Smooth muscle cell (in vitro differentiated cells): ENCODE measurements at regions not wholly inside any gene's neighbourhood (a gene's known extent, or its start where the extent isn't known, plus 50 kb on each side); places are given as distances from the start of the nearest gene placed in this dataset.

Experiments used
- DNase-seq: peaks from one replicate; lab custom pipeline; 2025; ENCODE audit not compliant: unreplicated experiment; lab: John Stamatoyannopoulos, UW
- H2AFZ ChIP-seq: fragments of 200-600 bp; sonication (generic); 2 replicates; pipeline ENCODE4 v1.6.0; 2016; ENCODE audit warnings: antibody characterized with exemption, low read depth, mild to moderate bottlenecking
- H3F3A ChIP-seq: fragments of 200-600 bp; sonication (generic); 2 replicates; pipeline ENCODE4 v1.6.0; 2017; ENCODE audit warnings: antibody characterized with exemption, low read depth
- H3K27ac ChIP-seq: fragments of 200-600 bp; sonication (generic); 2 replicates; pipeline ENCODE4 v1.5.1; 2016; ENCODE audit warnings: low read depth, mild to moderate bottlenecking
- H3K27me3 ChIP-seq: fragments of 200-600 bp; sonication (generic); 2 replicates; pipeline ENCODE4 v1.6.1; 2016; ENCODE audit warnings: low read depth, mild to moderate bottlenecking
- H3K36me3 ChIP-seq: fragments of 200-600 bp; sonication (generic); 2 replicates; pipeline ENCODE4 v1.5.1; 2016; ENCODE audit warnings: low read depth
- H3K4me1 ChIP-seq: fragments of 200-600 bp; sonication (generic); 2 replicates; pipeline ENCODE4 v1.5.1; 2016; ENCODE audit warnings: low read depth
- H3K4me2 ChIP-seq: fragments of 200-600 bp; sonication (generic); 2 replicates; pipeline ENCODE4 v1.6.0; 2016; ENCODE audit warnings: mild to moderate bottlenecking
- H3K4me3 ChIP-seq: fragments of 200-600 bp; sonication (generic); 2 replicates; pipeline ENCODE4 v1.5.1; 2016; ENCODE audit warnings: mild to moderate bottlenecking
- H3K79me2 ChIP-seq: fragments of 200-600 bp; sonication (generic); 2 replicates; pipeline ENCODE4 v1.6.0; 2016; ENCODE audit warnings: low read depth, mild to moderate bottlenecking
- H3K9ac ChIP-seq: fragments of 200-600 bp; sonication (generic); 2 replicates; pipeline ENCODE4 v1.6.0; 2016; ENCODE audit warnings: low read depth
- H3K9me3 ChIP-seq: fragments of 200-600 bp; sonication (generic); replicated peaks from 2 replicates; pipeline ENCODE4 v1.5.1; 2016; ENCODE audit warnings: low read depth
- H4K20me1 ChIP-seq: fragments of 200-600 bp; sonication (generic); 2 replicates; pipeline ENCODE4 v1.6.0; 2016; ENCODE audit warnings: low read depth
- WGBS: methylation state at CpG from one replicate; pipeline ENCODE4 v1.1.7; 2016; ENCODE audit warnings: low lambda C conversion rate; 5-methylcytosine and 5-hydroxymethylcytosine counted together
- TF ChIP-seq, protein P1 (sequence below): fragments of 200-600 bp; sonication (generic); IDR thresholded peaks from 2 replicates; pipeline ENCODE4 v1.5.1; 2017; ENCODE audit warnings: borderline replicate concordance, mild to moderate bottlenecking, antibody characterized with exemption; ENCODE audit not compliant: insufficient read depth, poor library complexity, severe bottlenecking

GRCh38 chr5:36365896-36366295 is 64.2 kb upstream of the RANBP3L start:
- H3K4me2 ChIP-seq: no peak overlapping the region
- H3K9me3 ChIP-seq: no peaks in the 10 kb centered on the region
- no peak overlapping the region for H2AFZ ChIP-seq
- no peaks in the 10 kb centered on the region for H3K36me3 ChIP-seq
- TF ChIP-seq, protein P1, sequence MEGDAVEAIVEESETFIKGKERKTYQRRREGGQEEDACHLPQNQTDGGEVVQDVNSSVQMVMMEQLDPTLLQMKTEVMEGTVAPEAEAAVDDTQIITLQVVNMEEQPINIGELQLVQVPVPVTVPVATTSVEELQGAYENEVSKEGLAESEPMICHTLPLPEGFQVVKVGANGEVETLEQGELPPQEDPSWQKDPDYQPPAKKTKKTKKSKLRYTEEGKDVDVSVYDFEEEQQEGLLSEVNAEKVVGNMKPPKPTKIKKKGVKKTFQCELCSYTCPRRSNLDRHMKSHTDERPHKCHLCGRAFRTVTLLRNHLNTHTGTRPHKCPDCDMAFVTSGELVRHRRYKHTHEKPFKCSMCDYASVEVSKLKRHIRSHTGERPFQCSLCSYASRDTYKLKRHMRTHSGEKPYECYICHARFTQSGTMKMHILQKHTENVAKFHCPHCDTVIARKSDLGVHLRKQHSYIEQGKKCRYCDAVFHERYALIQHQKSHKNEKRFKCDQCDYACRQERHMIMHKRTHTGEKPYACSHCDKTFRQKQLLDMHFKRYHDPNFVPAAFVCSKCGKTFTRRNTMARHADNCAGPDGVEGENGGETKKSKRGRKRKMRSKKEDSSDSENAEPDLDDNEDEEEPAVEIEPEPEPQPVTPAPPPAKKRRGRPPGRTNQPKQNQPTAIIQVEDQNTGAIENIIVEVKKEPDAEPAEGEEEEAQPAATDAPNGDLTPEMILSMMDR: no peak
- no peak for DNase-seq
- no peak overlapping the region for H3K9ac ChIP-seq
- no peak overlapping the region for H3K27ac ChIP-seq
- no peaks in the 10 kb centered on the region for H3K4me1 ChIP-seq
- no peak overlapping the region for H3K4me3 ChIP-seq
- H3F3A ChIP-seq: no peaks in the 10 kb centered on the region
- no peaks in the 10 kb centered on the region for H3K27me3 ChIP-seq
- 92% methylated on average over 1 of the region's 1 CpG for WGBS
- H3K79me2 ChIP-seq: no peaks in the 10 kb centered on the region
- no peaks in the 10 kb centered on the region for H4K20me1 ChIP-seq

DNA sequence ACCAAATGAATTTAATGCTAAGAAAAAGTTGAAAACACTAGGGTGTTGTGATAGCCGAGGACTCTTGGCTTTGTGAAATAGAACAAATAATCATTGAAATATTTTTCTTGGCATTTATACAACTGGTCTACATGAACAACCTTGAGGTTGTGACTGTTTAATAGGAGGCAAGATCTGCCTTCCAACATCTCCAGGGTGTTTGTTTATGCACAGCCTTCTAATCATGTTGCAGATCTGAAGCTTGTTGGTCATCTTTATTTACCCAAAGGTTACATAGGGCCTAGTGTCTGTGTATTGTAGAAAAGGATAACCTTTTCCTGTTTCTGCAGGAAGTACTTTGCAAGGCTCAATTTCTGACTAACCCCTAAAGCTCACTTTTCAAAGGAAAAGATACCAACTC is 65.2 kb upstream of the RANBP3L start:
- Histone ChIP-seq H3K9ac (no peak overlapping the region), H3K27ac (no peak overlapping the region), H3K36me3 (no peaks in the 10 kb centered on the region), H3K4me1 (no peaks in the 10 kb centered on the region), H3K4me2 (no peak overlapping the region), H3K4me3 (no peak overlapping the region), H4K20me1 (no peaks in the 10 kb centered on the region), H3K27me3 (no peaks in the 10 kb centered on the region), H3K9me3 (no peaks in the 10 kb centered on the region), H3K79me2 (no peaks in the 10 kb centered on the region), H3F3A (no peaks in the 10 kb centered on the region), H2AFZ (no peak overlapping the region)
- DNase-seq: no peak
- 74% methylated on average over 1 of the region's 1 CpG for WGBS
- TF ChIP-seq, protein P1: no peak

GRCh38 chr5:36367524-36367923 is 65.8 kb upstream of the RANBP3L start:
- Histone ChIP-seq H3K9me3 (no peaks in the 10 kb centered on the region), H4K20me1 (no peaks in the 10 kb centered on the region), H3K4me3 (no peak overlapping the region), H3K4me2 (no peak overlapping the region), H3K36me3 (no peaks in the 10 kb centered on the region), H3K4me1 (no peaks in the 10 kb centered on the region), H3K9ac (no peak overlapping the region), H2AFZ (peak overlapping the region; percentile 34), H3K27ac (no peak overlapping the region), H3K27me3 (no peaks in the 10 kb centered on the region), H3F3A (no peaks in the 10 kb centered on the region), H3K79me2 (no peaks in the 10 kb centered on the region)
- DNase-seq: no peak
- TF ChIP-seq, protein P1: no peak
- 42% methylated on average over 2 of the region's 2 CpGs for WGBS

- Histone ChIP-seq H3K9ac (no peak overlapping the region), H3F3A (peaks cover under 1% of the 10 kb centered on the region), H3K36me3 (no peaks in the 10 kb centered on the region), H3K4me3 (no peak overlapping the region), H2AFZ (no peak overlapping the region), H3K79me2 (no peaks in the 10 kb centered on the region), H3K27ac (no peak overlapping the region), H3K9me3 (no peaks in the 10 kb centered on the region), H3K4me2 (no peak overlapping the region), H4K20me1 (no peaks in the 10 kb centered on the region), H3K27me3 (no peaks in the 10 kb centered on the region), H3K4me1 (no peaks in the 10 kb centered on the region)
- TF ChIP-seq, protein P1: no peak
- WGBS: 72% methylated on average over 1 of the region's 1 CpG
- no peak for DNase-seq
These were observed 67.6 kb upstream of the RANBP3L start for GRCh38 chr5:36369219-36369690.
